ENCODE measurements at regions not wholly inside any gene's neighbourhood (a gene's known extent, or its start where the extent isn't known, plus 50 kb on each side); places are given as distances from the start of the nearest gene placed in this dataset.

GRCh38 chr3:107242579-107242978 is 134.7 kb upstream of the CCDC54 start:
- no peak for DNase-seq

- DNase-seq, result no peak
Observed at GRCh38 chr3:107247116-107247515, 130.1 kb upstream of the CCDC54 start.

GRCh38 chr3:107249132-107249531 is 128.1 kb upstream of the CCDC54 start:
- no peak for DNase-seq

- DNase-seq, result no peak
Observed at GRCh38 chr3:107250221-107250620, 127.0 kb upstream of the CCDC54 start.

GRCh38 chr3:107251819-107252218 is 125.4 kb upstream of the CCDC54 start:
- no peak for DNase-seq

- no peak for DNase-seq
Observed at GRCh38 chr3:107256963-107257362, 120.3 kb upstream of the CCDC54 start.

- DNase-seq, result no peak
Observed at GRCh38 chr3:107258300-107258699, 118.9 kb upstream of the CCDC54 start.

- no peak for DNase-seq
Observed at GRCh38 chr3:107260207-107260606, 117.0 kb upstream of the CCDC54 start.

- no peak for DNase-seq
Observed at GRCh38 chr3:107263269-107264021, 113.8 kb upstream of the CCDC54 start.

GRCh38 chr3:107264888-107265287 is 112.4 kb upstream of the CCDC54 start:
- no peak for DNase-seq

GRCh38 chr3:107265526-107265925 is 111.7 kb upstream of the CCDC54 start:
- no peak for DNase-seq

- no peak for DNase-seq
Observed at GRCh38 chr3:107268469-107268868, 108.8 kb upstream of the CCDC54 start.

GRCh38 chr3:107269136-107269535 is 108.1 kb upstream of the CCDC54 start:
- no peak for DNase-seq

GRCh38 chr3:107271787-107272387 is 105.4 kb upstream of the CCDC54 start:
- no peak for DNase-seq

- DNase-seq, result no peak
Observed at GRCh38 chr3:107272471-107272870, 104.8 kb upstream of the CCDC54 start.

- no peak for DNase-seq
Observed at GRCh38 chr3:107272885-107273284, 104.4 kb upstream of the CCDC54 start.

- DNase-seq, result no peak
Observed at GRCh38 chr3:107273771-107274170, 103.5 kb upstream of the CCDC54 start.

- DNase-seq, result no peak
Observed at GRCh38 chr3:107275511-107275910, 101.7 kb upstream of the CCDC54 start.

GRCh38 chr3:107283948-107284347 is 93.3 kb upstream of the CCDC54 start:
- DNase-seq, result no peak

- no peak for DNase-seq
Observed at GRCh38 chr3:107284612-107285011, 92.6 kb upstream of the CCDC54 start.

- DNase-seq, result no peak
Observed at GRCh38 chr3:107285197-107285596, 92.0 kb upstream of the CCDC54 start.

GRCh38 chr3:107289354-107289753 is 87.9 kb upstream of the CCDC54 start:
- DNase-seq, result no peak

- DNase-seq, result no peak
Observed at GRCh38 chr3:107294117-107294516, 83.1 kb upstream of the CCDC54 start.

GRCh38 chr3:107297597-107297996 is 79.6 kb upstream of the CCDC54 start:
- no peak for DNase-seq

- DNase-seq, result no peak
Observed at GRCh38 chr3:107307205-107307604, 70.0 kb upstream of the CCDC54 start.
